22Rv1 (cell line): ENCODE measurements at regions not wholly inside any gene's neighbourhood (a gene's known extent, or its start where the extent isn't known, plus 50 kb on each side); places are given as distances from the start of the nearest gene placed in this dataset.
A peak's percentile ranks its signal among the peaks of the same experiment; 100 is the strongest.
"Not testable (repeated sequence)": the region's sequence is repeated elsewhere in the genome, so short reads cannot be mapped to it uniquely, and the experiment has no call there.

Experiments used
- H3K27ac ChIP-seq: fragments of 450-650 bp; 2 replicates; pipeline ENCODE4 v1.5.1; 2017
- ZFX ChIP-seq: fragments of 450-650 bp; IDR thresholded peaks from 2 replicates; pipeline ENCODE4 v1.6.1; 2017; ENCODE audit warnings: antibody characterized with exemption, borderline replicate concordance
- TF ChIP-seq, protein P1 (sequence below): fragments of 450-650 bp; IDR thresholded peaks from 2 replicates; pipeline ENCODE4 v1.5.1; 2017; ENCODE audit warnings: mild to moderate bottlenecking

DNA sequence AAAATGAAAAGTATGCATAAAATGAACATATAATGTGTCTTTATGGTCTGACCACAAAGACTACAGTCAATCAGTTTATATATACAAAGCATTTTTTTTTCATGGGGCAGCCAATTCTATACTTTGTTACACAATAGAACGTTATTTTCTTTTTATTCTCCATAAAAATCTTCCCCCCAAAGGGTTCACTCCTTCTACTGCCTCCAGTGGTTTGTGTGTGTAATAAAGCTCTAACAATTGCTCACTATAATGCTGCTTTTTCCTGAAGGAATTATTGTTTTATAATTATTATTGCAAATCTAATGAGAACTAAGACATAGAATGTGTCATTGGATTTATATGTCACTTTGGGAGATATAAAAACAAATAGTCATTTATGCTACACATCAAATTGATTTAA is 664.1 kb upstream of the PABPC4L start:
- TF ChIP-seq ZFX: no peak
- TF ChIP-seq, protein P1, sequence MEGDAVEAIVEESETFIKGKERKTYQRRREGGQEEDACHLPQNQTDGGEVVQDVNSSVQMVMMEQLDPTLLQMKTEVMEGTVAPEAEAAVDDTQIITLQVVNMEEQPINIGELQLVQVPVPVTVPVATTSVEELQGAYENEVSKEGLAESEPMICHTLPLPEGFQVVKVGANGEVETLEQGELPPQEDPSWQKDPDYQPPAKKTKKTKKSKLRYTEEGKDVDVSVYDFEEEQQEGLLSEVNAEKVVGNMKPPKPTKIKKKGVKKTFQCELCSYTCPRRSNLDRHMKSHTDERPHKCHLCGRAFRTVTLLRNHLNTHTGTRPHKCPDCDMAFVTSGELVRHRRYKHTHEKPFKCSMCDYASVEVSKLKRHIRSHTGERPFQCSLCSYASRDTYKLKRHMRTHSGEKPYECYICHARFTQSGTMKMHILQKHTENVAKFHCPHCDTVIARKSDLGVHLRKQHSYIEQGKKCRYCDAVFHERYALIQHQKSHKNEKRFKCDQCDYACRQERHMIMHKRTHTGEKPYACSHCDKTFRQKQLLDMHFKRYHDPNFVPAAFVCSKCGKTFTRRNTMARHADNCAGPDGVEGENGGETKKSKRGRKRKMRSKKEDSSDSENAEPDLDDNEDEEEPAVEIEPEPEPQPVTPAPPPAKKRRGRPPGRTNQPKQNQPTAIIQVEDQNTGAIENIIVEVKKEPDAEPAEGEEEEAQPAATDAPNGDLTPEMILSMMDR: peak; percentile 35
- H3K27ac ChIP-seq: no peak overlapping the region

DNA sequence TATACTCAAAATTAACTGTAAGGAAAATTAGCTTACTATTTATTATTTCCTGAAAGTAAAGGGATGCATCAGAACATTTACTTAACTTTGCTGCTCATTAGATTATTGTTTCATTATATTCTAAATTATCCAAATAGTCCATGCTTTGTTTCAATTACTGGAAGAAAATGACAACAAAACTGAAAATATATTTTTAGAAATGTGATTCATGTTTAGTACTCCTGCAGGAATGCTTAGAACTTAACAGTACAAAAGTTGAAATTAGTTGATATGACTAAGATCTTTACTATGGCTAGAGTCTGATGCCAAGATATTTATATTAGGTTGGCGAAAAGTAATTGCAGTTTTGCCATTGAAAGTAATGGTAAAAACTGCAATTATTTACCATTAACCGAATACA is 660.5 kb upstream of the PABPC4L start:
- H3K27ac ChIP-seq: no peak overlapping the region
- no peak for TF ChIP-seq ZFX
- TF ChIP-seq, protein P1: no peak

DNA sequence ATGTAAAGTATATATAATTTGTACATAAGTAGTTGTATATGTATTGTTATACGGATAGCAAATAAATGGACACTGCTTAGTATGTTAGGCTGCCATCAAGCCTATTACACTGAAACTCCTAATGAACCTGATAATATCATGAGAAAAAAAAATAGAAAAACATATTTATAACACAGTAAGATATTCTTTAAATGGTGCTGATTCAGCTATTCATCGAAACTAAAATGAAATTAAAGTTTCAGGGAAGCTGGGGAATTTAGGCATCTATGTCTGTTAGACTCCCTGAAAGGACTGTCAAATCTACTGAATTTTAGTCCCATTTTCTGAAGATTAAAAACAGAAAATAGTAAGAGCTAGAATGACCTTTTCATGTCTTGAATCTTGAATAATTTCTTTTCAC is 647.1 kb upstream of the PABPC4L start:
- TF ChIP-seq, protein P1: no peak
- no peak for TF ChIP-seq ZFX
- no peak overlapping the region for H3K27ac ChIP-seq

DNA sequence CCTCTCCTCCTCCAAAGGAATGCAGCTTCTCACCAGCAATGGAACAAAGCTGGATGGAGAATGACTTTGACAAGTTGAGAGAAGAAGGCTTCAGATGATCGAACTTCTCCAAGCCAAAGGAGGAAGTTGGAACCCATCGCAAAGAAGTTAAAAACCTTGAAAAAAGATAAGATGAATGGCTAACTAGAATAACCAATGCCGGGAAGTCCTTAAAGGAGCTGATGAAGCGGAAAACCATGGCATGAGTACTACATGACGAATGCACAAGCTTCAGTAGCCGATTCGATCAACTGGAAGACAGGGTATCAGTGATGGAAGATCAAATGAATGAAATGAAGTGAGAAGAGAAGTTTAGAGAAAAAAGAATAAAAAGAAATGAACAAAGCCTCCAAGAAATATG is 629.2 kb upstream of the PABPC4L start:
- H3K27ac ChIP-seq: not testable (repeated sequence)

DNA sequence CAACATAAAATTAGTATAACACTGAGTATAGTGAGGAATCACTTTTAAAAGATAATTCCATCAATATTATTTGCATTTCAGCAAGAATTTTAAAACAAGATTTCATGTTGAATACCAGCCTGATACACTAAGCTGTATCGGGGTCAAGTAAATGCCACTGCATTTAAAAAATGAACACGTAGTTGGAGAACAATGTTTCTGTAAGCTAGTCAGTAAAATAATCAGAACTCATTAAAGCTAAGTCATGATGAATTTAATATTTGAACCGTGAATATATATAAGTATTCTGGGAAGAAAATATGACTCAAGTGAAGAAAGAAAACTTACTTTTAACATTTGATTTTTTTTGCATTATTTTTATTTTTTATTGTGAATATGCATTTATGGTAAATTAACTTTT is 611.0 kb upstream of the PABPC4L start:
- no peak for TF ChIP-seq ZFX
- TF ChIP-seq, protein P1: no peak
- H3K27ac ChIP-seq: no peak overlapping the region

DNA sequence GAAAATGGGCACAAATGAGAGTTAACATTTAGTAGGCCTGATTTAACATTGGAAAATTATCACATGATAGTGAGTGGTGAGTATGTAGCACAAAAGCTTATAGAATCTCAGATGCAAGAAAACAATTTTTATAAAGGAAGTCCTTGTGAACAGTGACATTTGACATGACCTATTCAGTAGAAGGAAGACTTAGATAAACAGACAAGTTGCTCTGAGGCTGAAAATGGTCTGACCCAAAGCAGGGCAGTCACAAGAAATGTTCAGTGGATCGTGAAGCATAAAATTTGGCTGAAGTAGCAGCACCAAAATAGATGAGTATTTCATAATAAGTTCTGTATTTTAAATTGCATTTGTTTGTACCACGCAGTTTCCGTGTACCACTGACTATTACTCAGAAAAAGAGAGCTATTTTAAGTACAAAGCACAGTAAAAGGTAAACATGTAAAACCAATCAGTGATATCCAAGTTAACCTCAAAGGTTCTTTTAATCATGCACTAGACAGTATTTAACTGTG is 605.7 kb upstream of the PABPC4L start:
- H3K27ac ChIP-seq: no peak overlapping the region
- no peak for TF ChIP-seq ZFX
- TF ChIP-seq, protein P1: no peak

DNA sequence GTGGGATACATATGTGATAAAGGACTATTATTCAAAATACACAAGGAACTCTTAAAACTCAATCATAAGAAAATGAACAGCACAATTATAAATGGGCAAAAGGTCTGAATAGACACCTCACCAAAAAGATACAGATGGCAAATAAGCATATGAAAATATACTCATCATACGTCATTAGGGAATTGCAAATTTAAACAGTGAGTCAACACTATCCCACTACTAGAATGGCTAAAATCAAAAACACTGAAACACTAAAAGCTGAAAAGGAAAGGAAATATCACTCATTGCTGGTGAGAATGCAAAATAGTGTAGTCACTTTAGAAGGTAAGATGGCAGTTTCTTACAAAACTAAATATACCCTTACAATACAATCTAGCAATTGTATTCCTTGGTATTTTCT is 597.0 kb upstream of the PABPC4L start:
- no peak for TF ChIP-seq ZFX
- TF ChIP-seq, protein P1: no peak
- H3K27ac ChIP-seq: no peak overlapping the region

DNA sequence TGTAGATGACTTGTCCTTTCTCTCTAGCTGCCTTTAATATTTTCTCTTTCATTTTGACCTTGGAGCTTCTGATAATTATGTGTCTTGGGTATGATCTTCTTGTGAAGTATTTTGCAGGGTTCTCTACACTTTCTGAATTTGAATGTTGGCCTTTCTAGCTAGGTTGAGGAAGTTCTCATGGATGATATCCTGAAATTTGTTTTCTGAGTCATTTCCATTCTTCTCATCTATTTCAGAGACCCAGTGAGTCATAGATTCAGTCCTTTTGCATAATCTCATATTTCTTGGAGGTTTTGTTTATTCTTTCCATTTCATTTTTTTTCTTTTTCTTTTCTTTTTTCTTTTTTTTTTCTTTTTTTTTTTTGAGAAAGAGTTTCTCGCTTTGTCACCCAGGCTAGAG is 585.7 kb upstream of the PABPC4L start:
- no peak overlapping the region for H3K27ac ChIP-seq
- TF ChIP-seq, protein P1: no peak
- no peak for TF ChIP-seq ZFX
